GM12878 (cell line): ENCODE measurements at regions not wholly inside any gene's neighbourhood (a gene's known extent, or its start where the extent isn't known, plus 50 kb on each side); places are given as distances from the start of the nearest gene placed in this dataset.

Experiments
- BHLHE40 ChIP-seq, 2 experiments: fragments of 450-650 bp in 1 of 2; IDR thresholded peaks; 2 replicates each; pipeline ENCODE4 v1.6.1; 2011 to 2017; ENCODE audit warnings: low read depth in 2 of 2, borderline replicate concordance in 1 of 2, improper control_type of control experiment in 1 of 2, low read length in 1 of 2, mild to moderate bottlenecking in 1 of 2
- CBX5 ChIP-seq: sonication (generic); IDR thresholded peaks from 2 replicates; pipeline ENCODE4 v1.6.1; 2016; ENCODE audit warnings: low read depth, moderate library complexity, mild to moderate bottlenecking, inconsistent platforms
- CEBPB ChIP-seq, 2 experiments: fragments of 150-350 bp in 1 of 2; IDR thresholded peaks; 2 replicates each; pipeline ENCODE4 v1.6.1; 2012 to 2014; ENCODE audit warnings: low read depth in 2 of 2, low read length in 2 of 2, borderline replicate concordance in 1 of 2, inconsistent platforms in 1 of 2
- CHD4 ChIP-seq: fragments of 200-600 bp; sonication (generic); IDR thresholded peaks from 2 replicates; pipeline ENCODE4 v1.6.1; 2016; ENCODE audit warnings: mild to moderate bottlenecking
- E4F1 ChIP-seq: fragments of 450-650 bp; IDR thresholded peaks from 2 replicates; pipeline ENCODE4 v1.6.1; 2018; ENCODE audit warnings: borderline replicate concordance, mild to moderate bottlenecking; ENCODE audit not compliant: partially characterized antibody
- HDAC6 ChIP-seq: fragments of 200-600 bp; sonication (generic); IDR thresholded peaks from one replicate; pipeline ENCODE4 v1.8.0; 2017; ENCODE audit warnings: antibody characterized with exemption; ENCODE audit not compliant: unreplicated experiment
- HDGF ChIP-seq: fragments of 450-650 bp; IDR thresholded peaks from 2 replicates; pipeline ENCODE4 v1.6.1; 2016; ENCODE audit warnings: antibody characterized with exemption
- IKZF2 ChIP-seq, 2 experiments: fragments of 450-650 bp; IDR thresholded peaks; 2 replicates each; pipeline ENCODE4 v1.6.1; 2017; ENCODE audit warnings: mild to moderate bottlenecking in 2 of 2, moderate library complexity in 2 of 2
- JUNB ChIP-seq: IDR thresholded peaks from 2 replicates; pipeline ENCODE4 v1.6.1; 2016; ENCODE audit warnings: antibody characterized with exemption, mild to moderate bottlenecking
- MYB ChIP-seq: fragments of 150-350 bp; IDR thresholded peaks from 2 replicates; pipeline ENCODE4 v1.6.1; 2014; ENCODE audit warnings: mild to moderate bottlenecking, low read depth, low read length, borderline replicate concordance
- MYC ChIP-seq: IDR thresholded peaks from 2 replicates; pipeline ENCODE4 v1.6.1; 2011; ENCODE audit warnings: mild to moderate bottlenecking, low read length, moderate library complexity, inconsistent platforms; ENCODE audit not compliant: insufficient read depth, insufficient replicate concordance, insufficient read length, severe bottlenecking
- NFYB ChIP-seq: IDR thresholded peaks from 2 replicates; pipeline ENCODE4 v1.6.1; 2011; ENCODE audit warnings: low read depth, mild to moderate bottlenecking, low read length, improper control_type of control experiment, moderate library complexity; ENCODE audit not compliant: insufficient read depth
- NR2C1 ChIP-seq: fragments of 450-650 bp; IDR thresholded peaks from 2 replicates; pipeline ENCODE4 v1.6.1; 2017; ENCODE audit warnings: antibody characterized with exemption, mild to moderate bottlenecking, moderate library complexity
- NR2C2 ChIP-seq: IDR thresholded peaks from 2 replicates; pipeline ENCODE4 v1.6.1; 2011; ENCODE audit warnings: borderline replicate concordance, low read depth; ENCODE audit not compliant: control insufficient read depth, insufficient read length
- RFX5 ChIP-seq: IDR thresholded peaks from 2 replicates; pipeline ENCODE4 v1.6.1; 2011; ENCODE audit warnings: low read depth, low read length, improper control_type of control experiment
- SIN3A ChIP-seq: IDR thresholded peaks from 2 replicates; pipeline ENCODE4 v1.6.1; 2012; ENCODE audit warnings: low read depth, low read length, improper control_type of control experiment
- SKIL ChIP-seq: fragments of 450-650 bp; IDR thresholded peaks from 2 replicates; pipeline ENCODE4 v1.6.1; 2017; ENCODE audit warnings: mild to moderate bottlenecking, low read depth, inconsistent platforms; ENCODE audit not compliant: poor library complexity, severe bottlenecking
- TAF1 ChIP-seq: IDR thresholded peaks from 2 replicates; pipeline ENCODE4 v1.6.1; 2011; ENCODE audit warnings: mild to moderate bottlenecking, low read depth, low read length, borderline replicate concordance
- ZNF217 ChIP-seq: fragments of 450-650 bp; IDR thresholded peaks from 2 replicates; pipeline ENCODE4 v1.6.1; 2017; ENCODE audit warnings: antibody characterized with exemption, mild to moderate bottlenecking
- TF ChIP-seq, protein P1 (sequence below): fragments of 450-650 bp; IDR thresholded peaks from 2 replicates; pipeline ENCODE4 v1.6.1; 2016; ENCODE audit warnings: mild to moderate bottlenecking
- TF ChIP-seq, protein P2 (sequence below): fragments of 450-650 bp; formaldehyde crosslinking; IDR thresholded peaks from 2 replicates; pipeline ENCODE4 v1.4.0; 2022; ENCODE audit warnings: mild to moderate bottlenecking, moderate library complexity

- TF ChIP-seq SIN3A (no peak), HDAC6 (no peak), SKIL (peak; percentile 84), HDGF (no peak), CEBPB (IDR thresholded peaks at IDR 0.05; ENCODE audit: borderline replicate concordance in 1 of 2, low read depth in 2 of 2, low read length in 2 of 2) (no peak), RFX5 (no peak), CHD4 (no peak), MYC (no peak), TAF1 (peak; percentile 39; the same call in 1 of the 2 replicates), NR2C2 (no peak), NR2C1 (no peak), NFYB (no peak), MYB (no peak), CBX5 (0 out of 2 replicates have a peak, but pooled peaks have one; percentile 76), BHLHE40 (IDR thresholded peaks at IDR 0.05; ENCODE audit: borderline replicate concordance in 1 of 2, low read depth in 2 of 2, low read length in 1 of 2) (peak; percentile 90 to 95), ZNF217 (no peak), E4F1 (no peak), JUNB (peak; percentile 96), IKZF2 (IDR thresholded peaks at IDR 0.05) (peak; percentile 89)
- TF ChIP-seq, protein P1, sequence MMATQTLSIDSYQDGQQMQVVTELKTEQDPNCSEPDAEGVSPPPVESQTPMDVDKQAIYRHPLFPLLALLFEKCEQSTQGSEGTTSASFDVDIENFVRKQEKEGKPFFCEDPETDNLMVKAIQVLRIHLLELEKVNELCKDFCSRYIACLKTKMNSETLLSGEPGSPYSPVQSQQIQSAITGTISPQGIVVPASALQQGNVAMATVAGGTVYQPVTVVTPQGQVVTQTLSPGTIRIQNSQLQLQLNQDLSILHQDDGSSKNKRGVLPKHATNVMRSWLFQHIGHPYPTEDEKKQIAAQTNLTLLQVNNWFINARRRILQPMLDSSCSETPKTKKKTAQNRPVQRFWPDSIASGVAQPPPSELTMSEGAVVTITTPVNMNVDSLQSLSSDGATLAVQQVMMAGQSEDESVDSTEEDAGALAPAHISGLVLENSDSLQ: peak; percentile 35; the same call in 1 of the 2 replicates
- TF ChIP-seq, protein P2, sequence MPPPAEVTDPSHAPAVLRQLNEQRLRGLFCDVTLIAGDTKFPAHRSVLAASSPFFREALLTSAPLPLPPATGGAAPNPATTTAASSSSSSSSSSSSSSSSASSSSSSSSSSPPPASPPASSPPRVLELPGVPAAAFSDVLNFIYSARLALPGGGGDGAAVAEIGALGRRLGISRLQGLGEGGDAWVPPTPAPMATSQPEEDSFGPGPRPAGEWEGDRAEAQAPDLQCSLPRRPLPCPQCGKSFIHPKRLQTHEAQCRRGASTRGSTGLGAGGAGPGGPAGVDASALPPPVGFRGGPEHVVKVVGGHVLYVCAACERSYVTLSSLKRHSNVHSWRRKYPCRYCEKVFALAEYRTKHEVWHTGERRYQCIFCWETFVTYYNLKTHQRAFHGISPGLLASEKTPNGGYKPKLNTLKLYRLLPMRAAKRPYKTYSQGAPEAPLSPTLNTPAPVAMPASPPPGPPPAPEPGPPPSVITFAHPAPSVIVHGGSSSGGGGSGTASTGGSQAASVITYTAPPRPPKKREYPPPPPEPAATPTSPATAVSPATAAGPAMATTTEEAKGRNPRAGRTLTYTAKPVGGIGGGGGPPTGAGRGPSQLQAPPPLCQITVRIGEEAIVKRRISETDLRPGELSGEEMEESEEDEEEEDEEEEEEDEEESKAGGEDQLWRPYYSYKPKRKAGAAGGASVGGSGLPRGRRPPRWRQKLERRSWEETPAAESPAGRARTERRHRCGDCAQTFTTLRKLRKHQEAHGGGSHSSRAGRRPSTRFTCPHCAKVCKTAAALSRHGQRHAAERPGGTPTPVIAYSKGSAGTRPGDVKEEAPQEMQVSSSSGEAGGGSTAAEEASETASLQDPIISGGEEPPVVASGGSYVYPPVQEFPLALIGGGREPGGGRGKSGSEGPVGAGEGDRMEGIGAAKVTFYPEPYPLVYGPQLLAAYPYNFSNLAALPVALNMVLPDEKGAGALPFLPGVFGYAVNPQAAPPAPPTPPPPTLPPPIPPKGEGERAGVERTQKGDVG (CRISPR knock-in tag): no peak
These were observed 157.0 kb upstream of the RAI14 start (continued) for GRCh38 chr5:34499001-34499734.
